Liver (tissue), 3 donors: ENCODE measurements at regions not wholly inside any gene's neighbourhood (a gene's known extent, or its start where the extent isn't known, plus 50 kb on each side); places are given as distances from the start of the nearest gene placed in this dataset.

Experiments used
- FOXA1 ChIP-seq: IDR thresholded peaks from 2 replicates; pipeline ENCODE4 v1.6.1; 2016; ENCODE audit warnings: antibody characterized with exemption
- GABPA ChIP-seq, 2 donors: IDR thresholded peaks in 1 of 2; conservative IDR thresholded peaks in 1 of 2; 2 replicates each; pipeline ENCODE4 v1.6.1; 2016; ENCODE audit warnings: antibody characterized with exemption in 2 of 2, mild to moderate bottlenecking in 1 of 2, moderate library complexity in 1 of 2
- JUND ChIP-seq, 2 donors: IDR thresholded peaks; 2 replicates each; pipeline ENCODE4 v1.6.1; 2016; ENCODE audit warnings: antibody characterized with exemption in 2 of 2
- NR2F2 ChIP-seq: IDR thresholded peaks from 2 replicates; pipeline ENCODE4 v1.6.1; 2016; ENCODE audit warnings: antibody characterized with exemption
- RAD21 ChIP-seq, 2 donors: IDR thresholded peaks; 2 replicates each; pipeline ENCODE4 v1.6.1; 2016; ENCODE audit warnings: antibody characterized with exemption in 2 of 2, mild to moderate bottlenecking in 2 of 2
- RXRA ChIP-seq, 2 donors: IDR thresholded peaks; 2 replicates each; pipeline ENCODE4 v1.6.1; 2017 to 2018; ENCODE audit warnings: antibody characterized with exemption in 2 of 2, mild to moderate bottlenecking in 1 of 2
- SP1 ChIP-seq: IDR thresholded peaks from 2 replicates; pipeline ENCODE4 v1.6.1; 2018; ENCODE audit warnings: antibody characterized with exemption, mild to moderate bottlenecking
- TAF1 ChIP-seq: conservative IDR thresholded peaks from 2 replicates; pipeline ENCODE4 v1.6.1; 2016; ENCODE audit warnings: antibody characterized with exemption, mild to moderate bottlenecking
- YY1 ChIP-seq: IDR thresholded peaks from 2 replicates; pipeline ENCODE4 v1.6.1; 2016; ENCODE audit warnings: antibody characterized with exemption, mild to moderate bottlenecking
- TF ChIP-seq, protein P1 (sequence below): fragments of 150-350 bp; IDR thresholded peaks from 2 replicates; pipeline ENCODE4 v1.5.1; 2017; ENCODE audit warnings: improper control_type of control experiment, low read depth, low read length; ENCODE audit not compliant: missing input control
- TF ChIP-seq, protein P2 (sequence below): IDR thresholded peaks from 2 replicates; pipeline ENCODE4 v1.6.1; 2016; ENCODE audit warnings: antibody characterized with exemption
- TF ChIP-seq, protein P3 (sequence below): IDR thresholded peaks from 2 replicates; pipeline ENCODE4 v1.6.1; 2016; ENCODE audit warnings: antibody characterized with exemption
- TF ChIP-seq, protein P4 (sequence below): IDR thresholded peaks from 2 replicates; pipeline ENCODE4 v1.6.1; 2016; ENCODE audit warnings: antibody characterized with exemption
- TF ChIP-seq, protein P5 (sequence below): IDR thresholded peaks from 2 replicates; pipeline ENCODE4 v1.6.1; 2016; ENCODE audit warnings: antibody characterized with exemption, mild to moderate bottlenecking
- donor health status: healthy.
- donor health status: healthy.

DNA sequence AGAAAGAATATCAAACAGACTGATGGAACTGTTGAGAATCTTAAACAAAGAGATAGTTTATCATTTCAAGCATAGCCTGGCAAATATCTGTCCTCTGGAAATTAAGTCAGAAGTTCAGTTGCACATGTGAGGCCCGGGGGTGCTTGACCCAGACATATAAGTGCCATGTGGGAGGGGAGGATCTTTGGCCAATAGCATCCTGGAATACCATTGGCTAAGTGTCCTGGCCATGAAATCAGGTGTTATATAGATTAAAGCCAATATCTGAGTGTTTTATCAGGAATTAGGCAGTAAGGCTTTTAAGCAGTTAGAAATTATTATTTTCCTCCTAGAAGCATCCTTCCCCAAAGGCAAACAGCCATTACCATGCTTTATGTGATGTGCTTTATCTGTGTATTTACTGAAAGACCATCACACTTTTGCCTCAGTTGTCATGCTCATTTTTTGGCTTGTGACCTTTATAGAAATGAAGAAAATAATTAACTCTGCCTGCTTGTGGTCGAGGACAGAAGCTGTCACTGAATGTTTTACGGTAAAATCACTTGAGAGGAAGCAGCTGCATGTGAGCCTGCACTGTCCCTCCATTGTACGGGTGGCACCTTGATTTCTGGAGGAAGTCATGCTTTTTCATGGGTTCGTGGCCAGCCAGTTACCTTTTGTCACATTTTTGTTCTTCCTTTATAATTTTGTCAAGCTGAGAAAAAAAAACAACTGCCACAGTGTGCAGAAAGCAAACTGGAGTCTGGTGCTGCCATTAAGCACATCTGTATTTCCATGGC lies 259.9 kb upstream of the FMN2 start:
- TF ChIP-seq, protein P1, sequence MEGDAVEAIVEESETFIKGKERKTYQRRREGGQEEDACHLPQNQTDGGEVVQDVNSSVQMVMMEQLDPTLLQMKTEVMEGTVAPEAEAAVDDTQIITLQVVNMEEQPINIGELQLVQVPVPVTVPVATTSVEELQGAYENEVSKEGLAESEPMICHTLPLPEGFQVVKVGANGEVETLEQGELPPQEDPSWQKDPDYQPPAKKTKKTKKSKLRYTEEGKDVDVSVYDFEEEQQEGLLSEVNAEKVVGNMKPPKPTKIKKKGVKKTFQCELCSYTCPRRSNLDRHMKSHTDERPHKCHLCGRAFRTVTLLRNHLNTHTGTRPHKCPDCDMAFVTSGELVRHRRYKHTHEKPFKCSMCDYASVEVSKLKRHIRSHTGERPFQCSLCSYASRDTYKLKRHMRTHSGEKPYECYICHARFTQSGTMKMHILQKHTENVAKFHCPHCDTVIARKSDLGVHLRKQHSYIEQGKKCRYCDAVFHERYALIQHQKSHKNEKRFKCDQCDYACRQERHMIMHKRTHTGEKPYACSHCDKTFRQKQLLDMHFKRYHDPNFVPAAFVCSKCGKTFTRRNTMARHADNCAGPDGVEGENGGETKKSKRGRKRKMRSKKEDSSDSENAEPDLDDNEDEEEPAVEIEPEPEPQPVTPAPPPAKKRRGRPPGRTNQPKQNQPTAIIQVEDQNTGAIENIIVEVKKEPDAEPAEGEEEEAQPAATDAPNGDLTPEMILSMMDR: no peak
- TF ChIP-seq GABPA (IDR thresholded peaks at IDR 0.05 in 1 of 2, conservative IDR thresholded peaks at IDR 0.05 in 1 of 2) (no peak), RXRA (IDR thresholded peaks at IDR 0.05) (no peak), SP1 (no peak), JUND (IDR thresholded peaks at IDR 0.05) (no peak), YY1 (no peak), RAD21 (IDR thresholded peaks at IDR 0.05) (no peak), TAF1 (no peak), FOXA1 (no peak), NR2F2 (no peak)
- TF ChIP-seq, protein P2, sequence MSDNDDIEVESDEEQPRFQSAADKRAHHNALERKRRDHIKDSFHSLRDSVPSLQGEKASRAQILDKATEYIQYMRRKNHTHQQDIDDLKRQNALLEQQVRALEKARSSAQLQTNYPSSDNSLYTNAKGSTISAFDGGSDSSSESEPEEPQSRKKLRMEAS: no peak
- TF ChIP-seq, protein P3, sequence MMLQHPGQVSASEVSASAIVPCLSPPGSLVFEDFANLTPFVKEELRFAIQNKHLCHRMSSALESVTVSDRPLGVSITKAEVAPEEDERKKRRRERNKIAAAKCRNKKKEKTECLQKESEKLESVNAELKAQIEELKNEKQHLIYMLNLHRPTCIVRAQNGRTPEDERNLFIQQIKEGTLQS: no peak
- TF ChIP-seq, protein P4, sequence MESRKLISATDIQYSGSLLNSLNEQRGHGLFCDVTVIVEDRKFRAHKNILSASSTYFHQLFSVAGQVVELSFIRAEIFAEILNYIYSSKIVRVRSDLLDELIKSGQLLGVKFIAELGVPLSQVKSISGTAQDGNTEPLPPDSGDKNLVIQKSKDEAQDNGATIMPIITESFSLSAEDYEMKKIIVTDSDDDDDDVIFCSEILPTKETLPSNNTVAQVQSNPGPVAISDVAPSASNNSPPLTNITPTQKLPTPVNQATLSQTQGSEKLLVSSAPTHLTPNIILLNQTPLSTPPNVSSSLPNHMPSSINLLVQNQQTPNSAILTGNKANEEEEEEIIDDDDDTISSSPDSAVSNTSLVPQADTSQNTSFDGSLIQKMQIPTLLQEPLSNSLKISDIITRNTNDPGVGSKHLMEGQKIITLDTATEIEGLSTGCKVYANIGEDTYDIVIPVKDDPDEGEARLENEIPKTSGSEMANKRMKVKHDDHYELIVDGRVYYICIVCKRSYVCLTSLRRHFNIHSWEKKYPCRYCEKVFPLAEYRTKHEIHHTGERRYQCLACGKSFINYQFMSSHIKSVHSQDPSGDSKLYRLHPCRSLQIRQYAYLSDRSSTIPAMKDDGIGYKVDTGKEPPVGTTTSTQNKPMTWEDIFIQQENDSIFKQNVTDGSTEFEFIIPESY: no peak
- TF ChIP-seq, protein P5, sequence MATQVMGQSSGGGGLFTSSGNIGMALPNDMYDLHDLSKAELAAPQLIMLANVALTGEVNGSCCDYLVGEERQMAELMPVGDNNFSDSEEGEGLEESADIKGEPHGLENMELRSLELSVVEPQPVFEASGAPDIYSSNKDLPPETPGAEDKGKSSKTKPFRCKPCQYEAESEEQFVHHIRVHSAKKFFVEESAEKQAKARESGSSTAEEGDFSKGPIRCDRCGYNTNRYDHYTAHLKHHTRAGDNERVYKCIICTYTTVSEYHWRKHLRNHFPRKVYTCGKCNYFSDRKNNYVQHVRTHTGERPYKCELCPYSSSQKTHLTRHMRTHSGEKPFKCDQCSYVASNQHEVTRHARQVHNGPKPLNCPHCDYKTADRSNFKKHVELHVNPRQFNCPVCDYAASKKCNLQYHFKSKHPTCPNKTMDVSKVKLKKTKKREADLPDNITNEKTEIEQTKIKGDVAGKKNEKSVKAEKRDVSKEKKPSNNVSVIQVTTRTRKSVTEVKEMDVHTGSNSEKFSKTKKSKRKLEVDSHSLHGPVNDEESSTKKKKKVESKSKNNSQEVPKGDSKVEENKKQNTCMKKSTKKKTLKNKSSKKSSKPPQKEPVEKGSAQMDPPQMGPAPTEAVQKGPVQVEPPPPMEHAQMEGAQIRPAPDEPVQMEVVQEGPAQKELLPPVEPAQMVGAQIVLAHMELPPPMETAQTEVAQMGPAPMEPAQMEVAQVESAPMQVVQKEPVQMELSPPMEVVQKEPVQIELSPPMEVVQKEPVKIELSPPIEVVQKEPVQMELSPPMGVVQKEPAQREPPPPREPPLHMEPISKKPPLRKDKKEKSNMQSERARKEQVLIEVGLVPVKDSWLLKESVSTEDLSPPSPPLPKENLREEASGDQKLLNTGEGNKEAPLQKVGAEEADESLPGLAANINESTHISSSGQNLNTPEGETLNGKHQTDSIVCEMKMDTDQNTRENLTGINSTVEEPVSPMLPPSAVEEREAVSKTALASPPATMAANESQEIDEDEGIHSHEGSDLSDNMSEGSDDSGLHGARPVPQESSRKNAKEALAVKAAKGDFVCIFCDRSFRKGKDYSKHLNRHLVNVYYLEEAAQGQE: no peak
